ENCODE measurements at regions not wholly inside any gene's neighbourhood (a gene's known extent, or its start where the extent isn't known, plus 50 kb on each side); places are given as distances from the start of the nearest gene placed in this dataset.

GRCh38 chr4:52157641-52158316 lies 106.7 kb downstream of the SPATA18 start:
- no peak overlapping the region for H3K4me3 ChIP-seq (ENCODE audit: extremely low read depth in 1 of 4, insufficient read depth in 2 of 4, low read depth in 3 of 4, low read length in 4 of 4)

More at GRCh38 chr4:52157641-52158316, 106.7 kb downstream of the SPATA18 start:
- Histone ChIP-seq H3K9ac (replicated peaks in 1 of 4; ENCODE audit: extremely low read depth in 1 of 4, low read depth in 3 of 4, low read length in 3 of 4) (no peak overlapping the region), H4K8ac (ENCODE audit: extremely low read depth, insufficient read depth, low read length) (no peak overlapping the region), H2BK15ac (ENCODE audit: low read length) (no peak overlapping the region), H3K27me3 (replicated peaks in 1 of 4; ENCODE audit: control insufficient read depth in 3 of 4, extremely low read depth in 1 of 4, insufficient read depth in 3 of 4, low read length in 3 of 4) (no peaks in the 10 kb centered on the region), H2BK12ac (ENCODE audit: low read depth, low read length) (no peak overlapping the region), H2AFZ (ENCODE audit: low read length) (peak overlapping the region; percentile 95; the same call in 1 of the 2 replicates), H3K4ac (replicated peaks; ENCODE audit: insufficient read length, low read depth, low read length) (no peak overlapping the region), H4K20me1 (replicated peaks in 1 of 2; ENCODE audit: control insufficient read depth in 1 of 2, insufficient read depth in 2 of 2, low read length in 2 of 2) (no peaks in the 10 kb centered on the region), H2BK120ac (replicated peaks; ENCODE audit: low read depth, low read length) (no peak overlapping the region), H2BK20ac (ENCODE audit: low read length) (no peak overlapping the region), H2AK5ac (ENCODE audit: low read depth, low read length) (no peak overlapping the region), H3K18ac (ENCODE audit: extremely low read depth, low read length) (no peak overlapping the region), H3K36me3 (ENCODE audit: control insufficient read depth in 2 of 4, insufficient read depth in 4 of 4, low read length in 3 of 4) (no peaks in the 10 kb centered on the region), H3K23me2 (ENCODE audit: low read depth, low read length) (no peaks in the 10 kb centered on the region), H3K79me2 (ENCODE audit: control insufficient read depth in 1 of 2, insufficient read depth in 2 of 2, low read length in 2 of 2) (no peaks in the 10 kb centered on the region), H3K79me1 (ENCODE audit: low read depth, low read length) (no peaks in the 10 kb centered on the region), H4K91ac (replicated peaks; ENCODE audit: insufficient read length, low read length) (no peak overlapping the region), H4K5ac (ENCODE audit: insufficient read length, low read depth, low read length) (no peak overlapping the region), H3K4me2 (ENCODE audit: insufficient read depth in 1 of 2, low read depth in 2 of 2, low read length in 2 of 2) (no peak overlapping the region), H3K4me1 (replicated peaks in 1 of 4; ENCODE audit: control insufficient read depth in 3 of 4, insufficient read depth in 4 of 4, low read length in 3 of 4) (no peaks in the 10 kb centered on the region), H3K9me3 (ENCODE audit: insufficient read depth in 2 of 2, low read depth in 1 of 2, low read length in 1 of 2) (no peaks in the 10 kb centered on the region), H3K27ac (ENCODE audit: low read depth, low read length) (no peak overlapping the region), H3K23ac (ENCODE audit: insufficient read length) (no peak overlapping the region), H2BK5ac (ENCODE audit: low read depth, low read length) (no peak overlapping the region), H3K14ac (ENCODE audit: insufficient read length) (no peak overlapping the region), H3K56ac (replicated peaks; ENCODE audit: insufficient read length, low read depth, low read length) (no peak overlapping the region)
- ChIA-PET POLR2A (ENCODE audit: partially characterized antibody) (no interaction called here), CTCF (ENCODE audit: partially characterized antibody) (no interaction called here)
- DNase-seq (ENCODE audit: low read depth in 1 of 2, low spot score in 2 of 2): no peak
- TF ChIP-seq POLR2AphosphoS5 (IDR thresholded peaks at IDR 0.05; ENCODE audit: low read depth, low read length) (no peak), YY1 (IDR thresholded peaks at IDR 0.05; ENCODE audit: low read depth, low read length) (no peak), FOSL1 (IDR thresholded peaks at IDR 0.05; ENCODE audit: insufficient read depth, low read depth, low read length) (no peak), SP4 (IDR thresholded peaks at IDR 0.05; ENCODE audit: low read length) (no peak), HDAC6 (IDR thresholded peaks at IDR 0.05; ENCODE audit: low read depth, low read length) (no peak)
- WGBS, 2 experiments (ENCODE audit: extremely low coverage in 1 of 2, insufficient coverage in 1 of 2, insufficient read length in 1 of 2, insufficient replicate concordance in 2 of 2, low coverage in 1 of 2, low lambda C conversion rate in 2 of 2, missing lambda C conversion rate in 1 of 2): 69% methylated on average over 4 of the region's 4 CpGs; no CpG with 5 or more reads in 1 of the 2 experiments
- FAIRE-seq: no peak

Data from H1 (cell line).